BE2C (cell line): ENCODE measurements at regions not wholly inside any gene's neighbourhood (a gene's known extent, or its start where the extent isn't known, plus 50 kb on each side); places are given as distances from the start of the nearest gene placed in this dataset.

Experiments used
- DNase-seq: peaks from one replicate; pipeline ENCODE4 v3.0.0-alpha.2; 2020
- H3K27me3 ChIP-seq: fragments of 250-450 bp; sonication (Bioruptor Pico); 2 replicates; pipeline ENCODE4 v1.5.1; 2020; ENCODE audit warnings: mild to moderate bottlenecking
- H3K36me3 ChIP-seq: fragments of 250-450 bp; sonication (Bioruptor Pico); 2 replicates; pipeline ENCODE4 v1.5.1; 2020; ENCODE audit warnings: mild to moderate bottlenecking
- H3K4me1 ChIP-seq: fragments of 250-450 bp; sonication (Bioruptor Pico); 2 replicates; pipeline ENCODE4 v1.5.1; 2020
- H3K4me3 ChIP-seq: 2 replicates; pipeline ENCODE4 v1.5.1; 2011; ENCODE audit warnings: low read depth, low read length
- H3K9me3 ChIP-seq: fragments of 250-450 bp; sonication (Bioruptor Pico); 2 replicates; pipeline ENCODE4 v1.5.1; 2020
- CTCF ChIP-seq: IDR thresholded peaks from 2 replicates; pipeline ENCODE4 v1.5.1; 2012; ENCODE audit warnings: mild to moderate bottlenecking, low read depth, low read length

- Histone ChIP-seq H3K4me3 (no peak overlapping the region), H3K27me3 (no peaks in the 10 kb centered on the region), H3K9me3 (no peaks in the 10 kb centered on the region), H3K4me1 (no peaks in the 10 kb centered on the region), H3K36me3 (no peaks in the 10 kb centered on the region)
- no peak for DNase-seq
- no peak for TF ChIP-seq CTCF
Observed at GRCh38 chr1:47697616-47698335, 259.9 kb downstream of the FOXD2 start.

GRCh38 chr1:47699492-47700235, 261.8 kb downstream of the FOXD2 start:
- Histone ChIP-seq H3K4me3 (no peak overlapping the region), H3K9me3 (no peaks in the 10 kb centered on the region), H3K27me3 (no peaks in the 10 kb centered on the region), H3K36me3 (no peaks in the 10 kb centered on the region), H3K4me1 (no peaks in the 10 kb centered on the region)
- no peak for TF ChIP-seq CTCF
- no peak for DNase-seq

DNA sequence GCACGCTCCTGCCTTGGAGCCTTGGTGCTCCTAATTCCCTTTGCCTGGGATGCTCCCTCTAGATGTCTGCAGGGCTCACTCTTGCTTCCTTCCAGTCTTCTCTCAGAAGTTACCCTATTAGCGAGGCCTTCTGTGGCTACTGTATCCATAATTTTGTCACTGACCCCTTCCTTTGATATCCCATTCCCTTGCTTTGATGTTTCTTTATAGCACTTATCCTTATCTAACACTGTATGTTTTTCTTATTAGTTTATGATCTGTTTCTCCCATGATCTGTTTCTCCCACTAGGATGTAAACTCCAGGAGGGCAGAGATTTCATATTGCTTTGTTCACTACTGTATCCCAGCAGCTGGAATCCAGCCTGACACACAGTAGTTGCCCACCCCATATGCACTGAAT, 263.4 kb downstream of the FOXD2 start:
- no peak for DNase-seq
- no peaks in the 10 kb centered on the region for H3K36me3 ChIP-seq
- H3K27me3 ChIP-seq: no peaks in the 10 kb centered on the region
- TF ChIP-seq CTCF: no peak
- no peak overlapping the region for H3K4me3 ChIP-seq
- H3K4me1 ChIP-seq: no peaks in the 10 kb centered on the region
- no peaks in the 10 kb centered on the region for H3K9me3 ChIP-seq

DNA sequence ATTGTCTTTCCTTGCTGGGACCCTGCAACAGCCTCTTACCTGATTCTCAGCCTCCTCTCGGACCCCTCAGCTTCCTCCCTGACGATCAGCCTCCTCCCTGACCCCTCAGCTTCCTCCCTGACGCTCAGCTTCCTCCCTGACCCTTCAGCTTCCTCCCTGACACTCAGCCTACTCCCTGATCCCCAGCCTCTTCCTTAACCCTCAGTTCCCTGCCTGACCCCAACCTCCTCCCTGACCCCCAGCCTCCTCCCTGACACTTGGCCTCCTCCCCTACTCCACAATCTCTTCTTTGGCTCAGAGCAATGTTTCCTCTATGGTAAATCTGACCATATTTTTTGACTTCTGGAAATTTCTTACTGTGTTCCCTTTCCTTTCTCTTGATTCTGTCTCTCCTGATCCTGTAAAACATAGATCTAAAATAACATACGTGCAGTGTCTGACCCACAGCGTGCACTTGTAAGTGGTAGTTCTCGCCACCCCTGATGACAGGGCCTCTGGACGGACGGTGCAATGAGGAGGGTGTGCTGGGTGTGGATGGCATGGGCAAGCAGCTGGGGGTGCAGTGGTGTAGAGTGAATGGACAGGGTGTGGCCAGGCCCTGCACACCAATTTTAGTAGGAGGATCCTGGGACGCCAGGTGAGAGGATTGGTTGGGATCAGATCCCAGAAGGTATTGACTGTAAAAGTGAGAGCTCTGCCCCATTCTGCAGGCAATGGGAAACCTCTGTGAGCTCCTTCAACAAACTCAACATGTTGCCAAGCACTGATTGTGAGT, 264.1 kb downstream of the FOXD2 start:
- Histone ChIP-seq H3K4me3 (no peak overlapping the region), H3K27me3 (no peaks in the 10 kb centered on the region; the same call in 1 of the 2 replicates), H3K9me3 (no peaks in the 10 kb centered on the region), H3K36me3 (no peaks in the 10 kb centered on the region), H3K4me1 (no peaks in the 10 kb centered on the region)
- TF ChIP-seq CTCF: no peak
- DNase-seq: no peak

- Histone ChIP-seq H3K27me3 (peaks cover 5% of the 10 kb centered on the region), H3K9me3 (no peaks in the 10 kb centered on the region), H3K4me3 (no peak overlapping the region), H3K4me1 (no peaks in the 10 kb centered on the region), H3K36me3 (no peaks in the 10 kb centered on the region)
- DNase-seq: no peak
- no peak for TF ChIP-seq CTCF
Observed at GRCh38 chr1:47703156-47703825, 265.4 kb downstream of the FOXD2 start.
